ENCODE measurements at regions not wholly inside any gene's neighbourhood (a gene's known extent, or its start where the extent isn't known, plus 50 kb on each side); places are given as distances from the start of the nearest gene placed in this dataset.

DNA sequence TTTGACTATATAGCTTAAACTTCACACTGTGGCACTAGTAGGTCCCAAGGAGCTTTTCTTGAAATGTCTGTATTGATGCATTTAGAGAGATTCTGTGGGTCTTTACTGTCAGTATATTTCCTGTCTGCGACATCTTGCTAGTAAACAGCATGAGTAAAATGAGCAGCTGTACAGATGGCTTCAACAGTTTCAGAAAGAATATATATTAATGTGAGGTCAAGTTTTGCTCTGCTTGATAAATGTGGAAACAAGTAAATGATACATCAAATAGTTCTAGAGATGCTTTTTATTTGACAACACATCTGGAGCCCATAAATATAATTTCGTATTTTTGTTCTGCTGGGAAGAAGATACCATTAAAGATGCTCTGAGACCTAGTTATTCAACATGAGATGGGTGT, 310.9 kb upstream of the COL3A1 start:
- TF ChIP-seq POLR2A (IDR thresholded peaks at IDR 0.05): no peak
- TF ChIP-seq, protein P1, sequence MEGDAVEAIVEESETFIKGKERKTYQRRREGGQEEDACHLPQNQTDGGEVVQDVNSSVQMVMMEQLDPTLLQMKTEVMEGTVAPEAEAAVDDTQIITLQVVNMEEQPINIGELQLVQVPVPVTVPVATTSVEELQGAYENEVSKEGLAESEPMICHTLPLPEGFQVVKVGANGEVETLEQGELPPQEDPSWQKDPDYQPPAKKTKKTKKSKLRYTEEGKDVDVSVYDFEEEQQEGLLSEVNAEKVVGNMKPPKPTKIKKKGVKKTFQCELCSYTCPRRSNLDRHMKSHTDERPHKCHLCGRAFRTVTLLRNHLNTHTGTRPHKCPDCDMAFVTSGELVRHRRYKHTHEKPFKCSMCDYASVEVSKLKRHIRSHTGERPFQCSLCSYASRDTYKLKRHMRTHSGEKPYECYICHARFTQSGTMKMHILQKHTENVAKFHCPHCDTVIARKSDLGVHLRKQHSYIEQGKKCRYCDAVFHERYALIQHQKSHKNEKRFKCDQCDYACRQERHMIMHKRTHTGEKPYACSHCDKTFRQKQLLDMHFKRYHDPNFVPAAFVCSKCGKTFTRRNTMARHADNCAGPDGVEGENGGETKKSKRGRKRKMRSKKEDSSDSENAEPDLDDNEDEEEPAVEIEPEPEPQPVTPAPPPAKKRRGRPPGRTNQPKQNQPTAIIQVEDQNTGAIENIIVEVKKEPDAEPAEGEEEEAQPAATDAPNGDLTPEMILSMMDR (IDR thresholded peaks at IDR 0.05): no peak
